ENCODE measurements at regions not wholly inside any gene's neighbourhood (a gene's known extent, or its start where the extent isn't known, plus 50 kb on each side); places are given as distances from the start of the nearest gene placed in this dataset.
A peak's percentile ranks its signal among the peaks of the same experiment; 100 is the strongest.
"Not testable (repeated sequence)": the region's sequence is repeated elsewhere in the genome, so short reads cannot be mapped to it uniquely, and the experiment has no call there.

GRCh38 chr15:56568466-56569167 is 103.7 kb upstream of the MNS1 start:
- peak in 1 of 2 experiments; percentile 29 for DNase-seq

DNA sequence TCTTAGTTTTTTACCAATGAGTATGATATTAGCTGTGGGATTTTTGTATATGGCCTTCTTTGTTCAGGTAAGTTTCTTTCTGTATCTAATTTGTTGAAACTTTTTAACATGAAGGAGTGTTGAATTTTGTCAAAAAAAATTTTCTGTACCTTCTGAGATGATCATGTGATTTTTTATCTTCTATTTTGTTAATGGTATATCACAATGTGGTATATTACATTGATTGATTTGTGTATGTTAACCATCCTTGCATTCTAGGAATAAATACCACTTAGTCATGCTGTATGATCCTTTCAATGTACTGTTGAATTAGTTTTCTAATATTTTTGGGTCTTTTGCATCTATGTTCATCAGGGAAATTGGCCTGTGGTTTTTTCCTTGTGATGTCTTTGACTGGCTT is 92.5 kb upstream of the MNS1 start:
- DNase-seq: no peak

GRCh38 chr15:56553486-56553885 is 88.5 kb upstream of the MNS1 start:
- DNase-seq: no peak

- DNase-seq: no peak
Observed at GRCh38 chr15:56552659-56553058, 87.7 kb upstream of the MNS1 start.

DNA sequence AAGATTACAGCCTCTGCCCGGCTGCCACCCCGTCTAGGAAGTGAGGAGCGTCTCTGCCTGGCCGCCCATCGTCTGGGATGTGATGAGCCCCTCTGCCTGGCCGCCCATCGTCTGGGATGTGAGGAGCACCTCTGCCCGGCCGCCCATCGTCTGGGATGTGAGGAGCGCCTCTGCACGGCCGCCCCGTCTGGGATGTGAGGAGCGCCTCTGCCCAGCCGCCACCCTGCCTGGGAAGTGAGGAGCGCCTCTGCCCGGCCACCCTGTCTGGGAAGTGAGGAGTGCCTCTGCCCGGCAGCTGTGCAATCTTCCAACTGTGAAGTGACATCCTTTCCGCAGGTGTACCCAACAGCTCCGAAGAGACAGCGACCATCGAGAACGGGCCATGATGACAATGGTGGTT is 75.6 kb upstream of the MNS1 start:
- not testable (repeated sequence) for DNase-seq

DNA sequence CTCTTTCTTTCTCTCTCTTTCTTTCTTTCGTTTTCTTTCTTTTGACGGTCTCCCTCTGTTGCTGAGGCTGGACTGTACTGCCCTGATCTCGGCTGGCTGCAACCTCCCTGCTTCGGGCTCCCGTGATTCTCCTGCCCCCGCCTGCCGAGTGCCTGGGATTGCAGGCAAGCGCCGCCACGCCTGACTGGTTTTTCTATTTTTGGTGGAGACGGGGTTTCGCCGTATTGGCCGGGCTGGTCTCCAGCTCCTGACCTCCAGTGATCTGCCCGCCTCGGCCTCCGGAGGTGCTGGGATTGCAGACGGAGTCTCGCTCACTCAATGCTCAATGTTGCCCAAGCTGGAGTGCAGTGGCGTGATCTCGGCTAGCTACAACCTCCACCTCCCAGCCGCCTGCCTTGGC is 75.2 kb upstream of the MNS1 start:
- not testable (repeated sequence) for DNase-seq

DNA sequence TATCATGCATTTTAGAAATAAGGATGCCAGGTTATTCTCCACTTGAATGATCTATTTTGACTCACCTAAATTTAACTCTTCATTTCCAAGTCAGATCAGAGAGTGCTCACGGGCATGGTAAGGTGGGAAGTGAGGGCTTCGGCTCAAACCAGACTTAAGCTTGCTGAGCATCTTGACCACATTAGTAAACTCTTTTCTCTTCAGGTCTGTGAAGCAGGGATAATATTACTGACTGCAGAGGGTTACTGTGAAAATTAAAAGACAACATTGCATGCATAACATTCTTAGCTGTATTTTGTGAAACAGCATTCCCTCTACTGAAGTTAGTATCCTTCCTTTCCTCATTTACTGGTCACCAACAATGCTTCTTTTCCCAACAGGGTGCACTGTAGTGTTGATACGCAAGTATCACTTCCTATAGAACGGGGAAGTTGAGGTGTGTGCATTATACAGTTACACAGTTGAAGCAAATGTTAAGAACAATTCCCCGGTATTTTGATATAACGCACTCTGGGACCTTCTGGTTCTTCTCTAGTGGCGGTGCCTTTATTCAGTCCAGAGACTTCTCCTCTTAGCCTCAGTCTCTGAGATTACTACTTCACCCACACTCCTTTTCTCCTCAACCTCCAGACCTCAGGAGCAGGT is 74.1 kb upstream of the MNS1 start:
- DNase-seq: no peak

DNA sequence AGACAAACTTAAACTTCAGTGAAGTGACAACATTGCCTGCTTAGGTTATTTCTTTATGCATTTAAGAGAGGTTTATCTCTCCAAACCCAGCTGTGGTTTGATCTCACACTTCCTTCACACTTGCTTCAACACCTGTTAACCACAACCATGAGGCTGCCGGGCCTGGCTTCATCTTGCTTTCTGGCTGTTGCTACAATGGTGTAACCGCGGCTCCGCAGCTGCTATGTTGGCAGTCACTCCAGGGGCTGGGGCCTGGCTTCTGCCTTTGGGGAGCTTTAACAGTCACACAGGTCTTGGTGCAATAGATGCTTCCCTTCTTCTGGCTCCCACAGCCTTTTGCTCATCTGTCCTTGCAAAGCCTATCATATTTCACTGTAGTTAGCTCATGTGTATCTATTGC is 72.9 kb upstream of the MNS1 start:
- DNase-seq: no peak

GRCh38 chr15:56534728-56535127 is 69.8 kb upstream of the MNS1 start:
- no peak for DNase-seq

DNA sequence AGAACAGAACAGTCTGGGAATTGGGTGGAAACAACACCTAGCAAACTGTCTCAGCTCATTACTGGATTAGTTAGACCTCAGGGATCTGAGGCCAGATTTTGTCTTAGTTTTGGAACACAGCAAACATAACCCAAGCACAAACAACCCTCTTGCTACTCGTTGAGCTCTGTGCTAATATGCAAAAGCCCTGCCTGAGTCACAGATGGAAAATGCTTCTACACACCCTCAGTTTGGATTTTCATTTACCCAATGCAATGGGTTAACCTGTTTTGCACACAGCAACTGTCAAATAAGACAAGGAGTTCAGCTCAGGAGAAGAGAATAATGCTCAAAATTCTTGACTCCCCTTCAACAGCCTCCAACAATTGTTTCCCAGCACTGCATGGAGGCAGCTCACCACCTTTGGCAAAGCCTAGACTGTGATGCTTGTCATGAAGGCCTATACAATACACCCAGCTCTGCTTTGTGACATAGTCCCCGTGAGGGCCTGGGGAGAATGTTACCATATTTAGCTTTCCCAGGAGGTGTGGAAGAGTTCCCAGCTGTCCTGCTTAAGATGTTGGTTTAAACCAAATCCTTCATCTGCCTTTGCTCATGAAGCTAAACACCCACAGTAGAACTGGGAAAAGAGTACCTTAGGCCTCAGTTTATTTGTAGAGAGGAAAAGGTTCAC is 68.9 kb upstream of the MNS1 start:
- no peak for DNase-seq

- peak in 1 of 2 experiments; percentile 19 for DNase-seq
Observed at GRCh38 chr15:56532721-56533460, 68.0 kb upstream of the MNS1 start.

- no peak for DNase-seq
Observed at GRCh38 chr15:56530157-56530556, 65.2 kb upstream of the MNS1 start.

- DNase-seq: no peak
Observed at GRCh38 chr15:56528136-56528535, 63.2 kb upstream of the MNS1 start.

GRCh38 chr15:56524915-56525314 is 60.0 kb upstream of the MNS1 start:
- DNase-seq: no peak

DNA sequence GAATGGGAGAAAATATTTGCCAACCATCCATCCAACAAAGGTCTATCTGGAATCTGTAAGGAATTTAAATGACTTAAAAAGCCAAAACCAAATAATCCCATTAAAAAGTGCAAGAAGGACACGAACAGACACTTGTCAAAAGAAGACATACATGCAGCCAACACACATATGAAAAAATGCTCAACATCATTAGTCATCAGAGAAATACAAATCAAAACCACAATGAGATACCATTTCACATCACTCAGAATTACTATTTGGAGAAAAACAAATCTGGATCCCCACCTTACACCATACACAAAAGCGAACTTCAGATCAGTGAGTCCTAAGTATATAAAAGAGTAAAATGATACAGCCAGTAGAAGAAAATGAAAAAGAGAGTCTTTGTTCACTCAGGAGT is 58.6 kb upstream of the MNS1 start:
- no peak for DNase-seq

- DNase-seq: no peak
Observed at GRCh38 chr15:56519000-56519399, 54.1 kb upstream of the MNS1 start.
